Esophagus squamous epithelium (tissue), 5 donors: ENCODE measurements at regions not wholly inside any gene's neighbourhood (a gene's known extent, or its start where the extent isn't known, plus 50 kb on each side); places are given as distances from the start of the nearest gene placed in this dataset.

ENCODE experiments used
- DNase-seq: peaks from one replicate; lab custom pipeline; 2025; lab: John Stamatoyannopoulos, UW
- H3K27ac ChIP-seq, 4 donors: fragments of 200-600 bp; sonication (generic); one replicate each; pipeline ENCODE4 v1.5.1; 2016 to 2019; ENCODE audit warnings: mild to moderate bottlenecking in 1 of 4
- H3K27me3 ChIP-seq, 4 donors: fragments of 200-600 bp; sonication (generic); 1 replicate in 3 of 4; 2 replicates in 1 of 4; pipeline versions ENCODE4 v1.5.1 to v1.6.0; 2017 to 2021; ENCODE audit warnings: antibody characterized with exemption in 1 of 4
- H3K36me3 ChIP-seq, 3 donors: fragments of 200-600 bp; sonication (generic); one replicate each; pipeline ENCODE4 v1.5.1; 2016 to 2019
- H3K4me1 ChIP-seq, 3 donors: fragments of 200-600 bp; sonication (generic); one replicate each; pipeline ENCODE4 v1.5.1; 2017 to 2019
- H3K4me3 ChIP-seq, 4 donors: fragments of 200-600 bp; sonication (generic); 1 replicate in 3 of 4; 2 replicates in 1 of 4; pipeline ENCODE4 v1.5.1; 2016 to 2019; ENCODE audit warnings: mild to moderate bottlenecking in 2 of 4, moderate library complexity in 1 of 4
- H3K9me3 ChIP-seq, 3 donors: fragments of 200-600 bp; sonication (generic); one replicate each; pipeline ENCODE4 v1.5.1; 2016 to 2019
- POLR2A ChIP-seq, 4 donors: fragments of 450-650 bp; IDR thresholded peaks; one replicate each; pipeline ENCODE4 v1.6.1; 2017; ENCODE audit warnings: antibody characterized with exemption in 4 of 4, mild to moderate bottlenecking in 4 of 4, moderate library complexity in 3 of 4
- WGBS, 2 donors: methylation state at CpG; one replicate each; pipeline ENCODE4 v1.1.5; 2018; 5-methylcytosine and 5-hydroxymethylcytosine counted together
- intact Hi-C: fragments of 100-400 bp; cut with DNase I; formaldehyde crosslinking; loops from one replicate; pipeline ENCODE4 v1.15.0; 2022
- small RNA-seq, 4 donors: library from RNA; depleted of rRNA; stranded (forward); fragments of <200 nt; gene quantifications; one replicate each; pipeline ENCODE3, GENCODE V24; 2016
- TF ChIP-seq, protein P1 (sequence below), 6 experiments: fragments of 450-650 bp in 4 of 6; fragments of 200-600 bp in 2 of 6; sonication (generic) in 2 of 6; IDR thresholded peaks; one replicate each; pipeline ENCODE4 v1.5.1; 2016 to 2019; ENCODE audit warnings: antibody characterized with exemption in 6 of 6, mild to moderate bottlenecking in 4 of 6, moderate library complexity in 4 of 6
- donor health status: DM: yes; HTN: yes; CAD: no.

DNA sequence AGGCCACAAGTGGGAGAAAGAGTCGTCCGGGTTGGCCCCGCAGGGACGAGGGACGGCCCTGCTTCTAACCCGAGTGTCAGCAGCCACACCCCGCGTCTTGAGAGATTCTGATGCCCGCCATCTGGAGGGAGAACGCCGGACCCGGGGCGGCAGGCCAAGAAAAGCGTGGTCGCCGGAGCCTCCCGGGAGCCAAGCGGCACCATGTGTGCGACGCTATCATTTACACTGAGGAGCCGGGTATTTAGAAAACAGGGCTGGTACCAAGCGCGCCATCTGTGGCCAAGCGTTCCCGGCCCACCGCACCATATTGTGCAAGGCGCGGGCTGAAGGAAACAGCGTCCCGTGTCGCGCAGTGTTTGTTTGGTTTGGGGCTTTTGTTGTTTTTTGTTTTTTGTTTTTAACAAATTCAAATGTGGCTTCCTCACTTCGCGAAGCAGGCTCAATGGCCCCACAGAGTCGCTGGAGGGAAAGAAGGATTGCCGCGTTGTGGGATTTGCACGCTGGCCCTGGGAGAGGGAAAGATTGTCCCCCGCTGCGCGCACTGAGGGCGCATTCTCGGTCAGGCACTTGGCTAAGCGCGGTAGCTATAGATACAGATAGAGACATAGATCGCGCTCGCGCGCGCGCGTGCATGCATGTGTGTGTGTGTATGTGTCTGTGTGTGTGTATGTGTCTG lies 153.8 kb downstream of the BCL11B start:
- 58 to 63% methylated on average over 33 to 40 of the region's 53 CpGs for whole genome bisulfite sequencing, 2 donors
- Histone ChIP-seq H3K4me3 (peak overlapping the region in 1 of 4 donors; percentile 26), H3K4me1 (peaks cover 0 to 6% (median 0%) of the 10 kb centered on the region in 3 donors), H3K9me3 (no peaks in the 10 kb centered on the region), H3K27ac (no peak overlapping the region), H3K27me3 (peaks cover 0 to 37% (median 1%) of the 10 kb centered on the region in 4 donors), H3K36me3 (no peaks in the 10 kb centered on the region)
- intact Hi-C loops = no loop called here
- TF ChIP-seq, protein P1, sequence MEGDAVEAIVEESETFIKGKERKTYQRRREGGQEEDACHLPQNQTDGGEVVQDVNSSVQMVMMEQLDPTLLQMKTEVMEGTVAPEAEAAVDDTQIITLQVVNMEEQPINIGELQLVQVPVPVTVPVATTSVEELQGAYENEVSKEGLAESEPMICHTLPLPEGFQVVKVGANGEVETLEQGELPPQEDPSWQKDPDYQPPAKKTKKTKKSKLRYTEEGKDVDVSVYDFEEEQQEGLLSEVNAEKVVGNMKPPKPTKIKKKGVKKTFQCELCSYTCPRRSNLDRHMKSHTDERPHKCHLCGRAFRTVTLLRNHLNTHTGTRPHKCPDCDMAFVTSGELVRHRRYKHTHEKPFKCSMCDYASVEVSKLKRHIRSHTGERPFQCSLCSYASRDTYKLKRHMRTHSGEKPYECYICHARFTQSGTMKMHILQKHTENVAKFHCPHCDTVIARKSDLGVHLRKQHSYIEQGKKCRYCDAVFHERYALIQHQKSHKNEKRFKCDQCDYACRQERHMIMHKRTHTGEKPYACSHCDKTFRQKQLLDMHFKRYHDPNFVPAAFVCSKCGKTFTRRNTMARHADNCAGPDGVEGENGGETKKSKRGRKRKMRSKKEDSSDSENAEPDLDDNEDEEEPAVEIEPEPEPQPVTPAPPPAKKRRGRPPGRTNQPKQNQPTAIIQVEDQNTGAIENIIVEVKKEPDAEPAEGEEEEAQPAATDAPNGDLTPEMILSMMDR (IDR thresholded peaks at IDR 0.05) = no peak
- TF ChIP-seq POLR2A (IDR thresholded peaks at IDR 0.05) = no peak
- no peak for DNase-seq

DNA sequence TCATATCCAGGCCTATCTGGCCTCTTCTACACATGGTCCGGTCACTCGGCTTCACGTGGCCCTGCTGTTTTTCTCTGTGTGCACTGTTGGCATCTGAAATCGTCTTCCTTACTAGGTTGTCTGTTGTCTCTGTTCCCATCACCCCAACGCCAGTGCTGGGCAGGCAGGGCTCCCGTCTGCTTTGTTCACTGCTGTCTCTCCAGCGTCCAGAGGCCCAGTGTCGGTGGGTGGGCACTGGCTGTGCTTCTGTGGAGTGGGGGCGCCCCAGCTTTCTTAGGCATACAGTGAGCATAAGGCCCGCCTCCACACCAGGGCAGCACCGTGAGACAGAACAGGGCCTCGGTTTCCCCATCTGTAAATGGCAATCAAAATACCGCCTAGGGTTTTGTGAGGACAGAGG lies 153.1 kb downstream of the BCL11B start:
- Histone ChIP-seq H3K9me3 (no peaks in the 10 kb centered on the region), H3K36me3 (no peaks in the 10 kb centered on the region), H3K4me1 (peaks cover 0 to 6% (median 0%) of the 10 kb centered on the region in 3 donors), H3K27ac (no peak overlapping the region), H3K27me3 (peaks cover 0 to 42% (median 1%) of the 10 kb centered on the region in 4 donors), H3K4me3 (no peak overlapping the region)
- DNase-seq = no peak
- TF ChIP-seq, protein P1 (IDR thresholded peaks at IDR 0.05) = no peak
- no peak for TF ChIP-seq POLR2A (IDR thresholded peaks at IDR 0.05)
- 68 to 74% methylated on average over 3 to 9 of the region's 13 CpGs for WGBS, 2 donors
- intact Hi-C loops = no loop called here

Small RNA genes in the stretch of these regions (small RNA-seq; reads per million reads assigned to genes)
- gene AL162151.2 (0 reads per million in 4 donors), gene RN7SL714P (0 reads per million in 4 donors)
